GM12874 (cell line): ENCODE measurements at regions not wholly inside any gene's neighbourhood (a gene's known extent, or its start where the extent isn't known, plus 50 kb on each side); places are given as distances from the start of the nearest gene placed in this dataset.

ENCODE experiments used
- CTCF ChIP-seq: IDR thresholded peaks from 2 replicates; pipeline ENCODE4 v1.5.1; 2011; ENCODE audit warnings: low read depth, mild to moderate bottlenecking, control low read depth, low read length, moderate library complexity; ENCODE audit not compliant: insufficient read depth

DNA sequence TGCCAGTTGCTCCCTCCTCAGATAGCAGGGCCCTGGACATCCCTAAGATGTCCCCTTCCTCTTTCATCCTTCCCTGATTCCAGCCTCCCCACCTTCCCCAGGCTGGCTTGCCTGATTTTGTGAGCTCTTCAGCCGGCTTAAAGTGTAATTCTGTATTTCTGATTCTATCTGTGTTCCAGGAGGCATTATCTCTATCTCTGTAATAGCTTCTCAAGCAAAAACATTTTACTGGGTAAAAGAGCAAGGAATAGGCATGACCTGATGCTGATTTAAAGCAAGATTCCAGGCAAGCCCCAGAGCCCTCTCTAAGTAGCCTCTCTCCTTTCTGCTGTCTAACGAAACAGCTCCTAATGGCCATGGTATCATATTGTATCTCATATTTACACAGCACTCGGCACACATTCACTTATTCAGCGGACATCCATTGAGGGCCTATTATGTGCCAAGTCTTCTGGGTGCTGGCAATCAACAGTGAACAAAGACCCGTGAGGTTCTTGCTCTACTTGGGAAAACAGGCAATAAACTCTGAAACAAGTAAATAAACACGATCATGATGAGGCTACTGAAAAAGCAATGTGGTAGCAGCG is 100.9 kb upstream of the MSX2 start:
- no peak for TF ChIP-seq CTCF

DNA sequence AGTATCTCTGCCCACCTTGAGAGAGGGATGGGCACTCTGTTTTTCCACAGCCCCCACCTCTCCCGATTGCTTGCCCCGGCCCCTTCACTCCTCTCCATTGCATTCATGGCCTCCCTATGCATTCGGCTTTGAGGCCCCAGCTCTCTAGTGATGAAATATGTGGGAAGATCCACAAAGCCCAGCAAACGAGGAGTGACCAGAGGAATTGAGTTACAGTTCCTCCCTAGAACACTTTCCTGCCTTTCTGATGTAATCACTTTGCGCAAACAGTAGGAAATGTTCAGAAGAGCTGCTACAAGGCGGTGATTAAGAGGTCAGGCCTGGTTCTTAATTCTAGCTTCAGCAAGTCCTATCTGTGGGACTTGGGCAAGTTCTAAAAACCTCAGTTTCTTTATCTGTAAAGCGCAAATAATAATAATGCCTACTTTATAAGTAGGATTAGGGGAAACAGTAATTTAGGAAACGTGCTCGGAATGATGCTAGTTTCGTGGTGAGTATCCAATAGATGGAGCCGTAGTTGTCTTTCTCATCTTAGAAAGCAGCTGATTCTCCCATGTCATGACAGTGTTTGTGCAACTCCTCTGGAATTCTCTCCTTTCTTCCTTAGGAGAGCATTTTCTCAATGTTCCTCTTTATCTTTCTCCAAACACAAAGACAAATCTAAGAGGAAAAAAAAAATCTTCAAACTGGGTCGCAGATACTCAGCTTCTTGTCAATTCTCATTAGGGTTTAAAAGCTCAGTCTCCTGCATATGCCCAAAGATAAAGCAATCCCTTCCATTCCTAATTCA is 99.5 kb upstream of the MSX2 start:
- no peak for TF ChIP-seq CTCF

GRCh38 chr5:174625591-174626350 is 98.6 kb upstream of the MSX2 start:
- no peak for TF ChIP-seq CTCF

DNA sequence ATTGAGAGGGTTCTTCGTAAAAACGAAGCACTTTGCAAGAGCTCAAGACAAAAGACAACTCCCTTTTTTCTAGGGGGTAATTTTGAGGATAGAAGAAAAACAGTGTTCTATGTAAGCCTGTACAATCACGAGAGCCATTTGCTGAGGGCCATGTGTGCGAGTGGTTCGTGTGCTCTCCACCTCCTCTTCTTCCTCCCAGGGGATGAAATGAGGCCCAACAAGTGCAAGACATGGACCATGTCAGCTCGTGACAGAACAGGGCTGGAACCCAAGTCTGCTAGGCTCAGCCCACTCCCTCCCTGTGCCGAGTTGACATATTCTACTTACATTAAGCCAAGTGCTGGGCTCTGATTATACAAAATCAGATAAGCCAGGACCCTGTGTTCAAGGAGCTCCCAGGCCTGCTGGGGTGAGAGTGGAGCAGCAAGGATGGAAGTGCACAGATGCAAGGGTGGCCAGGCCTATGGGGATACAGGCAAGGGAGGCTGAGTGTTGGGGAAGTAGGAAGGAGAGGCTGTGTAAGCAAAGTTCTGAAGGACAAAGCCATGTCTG is 97.9 kb upstream of the MSX2 start:
- no peak for TF ChIP-seq CTCF

DNA sequence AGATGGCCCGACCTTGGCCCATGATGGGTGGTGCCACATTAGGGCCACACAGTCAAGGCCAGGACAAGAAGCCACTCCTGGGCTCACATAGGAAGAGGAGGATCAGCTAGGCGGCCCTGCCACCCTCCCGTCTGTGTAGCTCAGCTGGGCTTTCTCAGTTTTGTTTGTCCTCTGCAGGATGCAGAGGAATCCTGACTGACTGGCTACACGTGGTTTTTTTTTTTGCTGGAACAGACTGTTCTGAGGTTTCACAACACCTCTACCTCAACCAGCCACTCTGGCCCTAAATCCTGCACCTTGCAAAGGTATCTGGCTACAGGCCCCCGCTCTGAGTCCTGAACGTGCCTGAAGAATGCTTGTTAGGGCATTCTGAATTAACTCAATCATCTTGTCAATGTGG is 88.3 kb upstream of the MSX2 start:
- TF ChIP-seq CTCF, result no peak

DNA sequence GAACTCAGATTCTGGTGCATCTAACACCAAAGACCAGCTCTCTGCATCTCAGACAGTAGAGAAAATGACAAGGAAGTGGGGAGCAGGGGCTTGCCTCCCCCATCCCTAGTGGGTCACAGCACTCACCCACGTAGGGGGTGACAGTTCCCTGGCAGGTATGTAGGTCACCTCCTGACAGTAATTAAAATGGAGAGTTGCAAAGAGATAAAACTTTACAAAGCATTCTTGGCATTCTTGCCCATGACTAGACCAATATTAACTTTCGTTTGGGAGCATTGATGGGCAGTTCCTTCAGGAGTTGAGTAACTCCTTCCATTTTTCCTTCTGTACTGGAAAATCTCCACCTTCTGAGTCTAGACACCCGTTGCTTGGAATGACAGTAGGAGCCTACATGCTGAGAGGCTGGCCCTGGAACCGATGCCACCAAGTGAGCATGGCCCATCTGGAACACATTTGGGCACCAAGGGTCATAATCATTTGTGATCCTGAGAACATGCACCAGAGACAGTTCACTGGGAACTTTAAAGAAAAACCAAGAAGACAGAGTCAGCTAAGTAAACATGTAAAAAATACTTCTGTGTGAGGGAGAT is 81.5 kb upstream of the MSX2 start:
- TF ChIP-seq CTCF, result no peak

DNA sequence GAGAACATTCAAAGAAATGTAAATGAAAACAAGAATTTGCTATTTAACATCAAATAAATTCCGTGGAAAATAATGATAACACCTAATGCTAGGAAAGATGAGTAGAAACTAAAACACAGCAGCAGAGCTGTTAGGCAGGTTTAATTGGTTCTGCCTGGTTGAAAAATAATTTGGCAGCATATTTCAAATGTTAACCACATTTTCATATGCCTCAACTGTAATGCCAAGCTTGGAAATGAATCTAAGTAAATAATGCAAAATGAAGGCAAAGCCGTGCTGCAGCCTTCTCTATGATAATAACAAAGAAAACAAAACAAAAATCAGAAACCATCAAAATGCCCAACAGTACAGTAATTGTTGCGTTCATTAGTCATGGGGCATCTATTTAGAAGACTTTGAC is 79.9 kb upstream of the MSX2 start:
- no peak for TF ChIP-seq CTCF
